Mucosa of descending colon (tissue), 3 donors: ENCODE measurements at regions not wholly inside any gene's neighbourhood (a gene's known extent, or its start where the extent isn't known, plus 50 kb on each side); places are given as distances from the start of the nearest gene placed in this dataset.

ENCODE experiments used
- ATAC-seq: fragments of 200-7000 bp; cut with Tn5 transposase; one replicate; pipeline ENCODE4 v1.9.1; 2020; ENCODE audit warnings: mild to moderate bottlenecking, moderate library complexity
- DNase-seq, 3 donors: peaks; one replicate each; pipeline ENCODE4 v3.0.0-alpha.2; 2020
- H3K36me3 ChIP-seq: fragments of 200-600 bp; one replicate; pipeline ENCODE4 v1.8.0; 2021; ENCODE audit warnings: low read depth, mild to moderate bottlenecking
- H3K4me1 ChIP-seq: fragments of 200-600 bp; one replicate; pipeline ENCODE4 v1.8.0; 2021; ENCODE audit warnings: low read depth, mild to moderate bottlenecking
- H3K4me3 ChIP-seq: fragments of 200-600 bp; one replicate; pipeline ENCODE4 v1.8.0; 2021; ENCODE audit warnings: mild to moderate bottlenecking
- H3K9me3 ChIP-seq: fragments of 200-600 bp; one replicate; pipeline ENCODE4 v1.8.0; 2021; ENCODE audit warnings: mild to moderate bottlenecking
- CTCF ChIP-seq: fragments of 200-600 bp; IDR thresholded peaks from one replicate; pipeline ENCODE4 v1.8.0; 2022; ENCODE audit warnings: antibody characterized with exemption, mild to moderate bottlenecking
- intact Hi-C, 2 donors: fragments of 100-400 bp; cut with DNase I in 1 of 2; cut with micrococcal nuclease in 1 of 2; formaldehyde crosslinking; loops; one replicate each; pipeline versions ENCODE4 v1.11.0 to v1.11.1; 2022; cut with DNase I, micrococcal nuclease
- donor health status: DM: no; HTN: no; CAD: no; lungs with moderate emphysema.
- donor health status: DM: no; HTN: no; CAD: no.
- donor health status: DM: no; HTN: yes; CAD: no.

- ATAC-seq: no peak
- H3K9me3 ChIP-seq: peaks cover 41% of the 10 kb centered on the region
- no peak for TF ChIP-seq CTCF
- H3K4me3 ChIP-seq: no peak overlapping the region
- H3K36me3 ChIP-seq: no peaks in the 10 kb centered on the region
- intact Hi-C loops: no loop called here
- DNase-seq: no peak
- no peaks in the 10 kb centered on the region for H3K4me1 ChIP-seq
These were observed 624.1 kb upstream of the ADGRB3 start for GRCh38 chr6:68010936-68011335.

- no peaks in the 10 kb centered on the region for H3K36me3 ChIP-seq
- H3K4me3 ChIP-seq: no peak overlapping the region
- no peaks in the 10 kb centered on the region for H3K4me1 ChIP-seq
- peaks cover 35% of the 10 kb centered on the region for H3K9me3 ChIP-seq
- TF ChIP-seq CTCF: no peak
- intact Hi-C loops: no loop called here
- ATAC-seq: no peak
- DNase-seq: no peak
These were observed 626.6 kb upstream of the ADGRB3 start for GRCh38 chr6:68008445-68008844.

GRCh38 chr6:68007717-68008116, 627.4 kb upstream of the ADGRB3 start:
- Histone ChIP-seq H3K9me3 (peaks cover 40% of the 10 kb centered on the region), H3K36me3 (no peaks in the 10 kb centered on the region), H3K4me1 (no peaks in the 10 kb centered on the region), H3K4me3 (no peak overlapping the region)
- intact Hi-C loops: no loop called here
- ATAC-seq (no peak), DNase-seq (no peak)
- no peak for TF ChIP-seq CTCF

- Histone ChIP-seq H3K36me3 (no peaks in the 10 kb centered on the region), H3K9me3 (peaks cover 18% of the 10 kb centered on the region), H3K4me1 (no peaks in the 10 kb centered on the region), H3K4me3 (no peak overlapping the region)
- ATAC-seq (no peak), DNase-seq (no peak)
- TF ChIP-seq CTCF: no peak
- intact Hi-C loops: no loop called here
These were observed 648.3 kb upstream of the ADGRB3 start for GRCh38 chr6:67986694-67987232.

- ATAC-seq: no peak
- H3K4me3 ChIP-seq: no peak overlapping the region
- no peaks in the 10 kb centered on the region for H3K36me3 ChIP-seq
- no peak for DNase-seq
- H3K9me3 ChIP-seq: peaks cover 39% of the 10 kb centered on the region
- TF ChIP-seq CTCF: no peak
- no peaks in the 10 kb centered on the region for H3K4me1 ChIP-seq
- intact Hi-C loops: no loop called here
These were observed 658.6 kb upstream of the ADGRB3 start for GRCh38 chr6:67976486-67976885.

GRCh38 chr6:67974931-67975330, 660.2 kb upstream of the ADGRB3 start:
- ATAC-seq: no peak
- H3K4me1 ChIP-seq: no peaks in the 10 kb centered on the region
- intact Hi-C loops: no loop called here
- H3K36me3 ChIP-seq: no peaks in the 10 kb centered on the region
- no peak overlapping the region for H3K4me3 ChIP-seq
- no peak for TF ChIP-seq CTCF
- DNase-seq: no peak
- peaks cover 30% of the 10 kb centered on the region for H3K9me3 ChIP-seq
